NCI-H748 treated with DMSO at 0.1 percent for 48 hours (cell line): ENCODE measurements at regions not wholly inside any gene's neighbourhood (a gene's known extent, or its start where the extent isn't known, plus 50 kb on each side); places are given as distances from the start of the nearest gene placed in this dataset.
A peak's percentile ranks its signal among the peaks of the same experiment; 100 is the strongest.

Source experiments
- DNase-seq: peaks from one replicate; lab custom pipeline; 2025; lab: John Stamatoyannopoulos, UW

GRCh38 chr12:58481811-58482210 is 438.5 kb downstream of the LRIG3 start:
- no peak for DNase-seq

- DNase-seq: no peak
Measured at GRCh38 chr12:58487255-58487654, 433.0 kb downstream of the LRIG3 start.

- no peak for DNase-seq
Measured at GRCh38 chr12:58487678-58488161, 432.6 kb downstream of the LRIG3 start.

- no peak for DNase-seq
Measured at GRCh38 chr12:58489394-58489793, 430.9 kb downstream of the LRIG3 start.

- DNase-seq: no peak
Measured at GRCh38 chr12:58491306-58491705, 429.0 kb downstream of the LRIG3 start.

GRCh38 chr12:58496411-58497190 is 423.7 kb downstream of the LRIG3 start:
- DNase-seq: no peak

- DNase-seq: no peak
Measured at GRCh38 chr12:58500399-58500798, 419.9 kb downstream of the LRIG3 start.

GRCh38 chr12:58502226-58502625 is 418.1 kb downstream of the LRIG3 start:
- peak; percentile 97 for DNase-seq

GRCh38 chr12:58502841-58503240 is 417.5 kb downstream of the LRIG3 start:
- DNase-seq: no peak

GRCh38 chr12:58503731-58504130 is 416.6 kb downstream of the LRIG3 start:
- DNase-seq: peak; percentile 86

- DNase-seq: peak; percentile 100
Measured at GRCh38 chr12:58504143-58504938, 416.0 kb downstream of the LRIG3 start.

- DNase-seq: no peak
Measured at GRCh38 chr12:58509116-58509885, 411.0 kb downstream of the LRIG3 start.

- DNase-seq: no peak
Measured at GRCh38 chr12:58513301-58513834, 406.9 kb downstream of the LRIG3 start.

GRCh38 chr12:58513852-58514251 is 406.5 kb downstream of the LRIG3 start:
- DNase-seq: no peak

- no peak for DNase-seq
Measured at GRCh38 chr12:58519839-58520238, 400.5 kb downstream of the LRIG3 start.

- no peak for DNase-seq
Measured at GRCh38 chr12:58521152-58521551, 399.2 kb downstream of the LRIG3 start.

GRCh38 chr12:58521796-58522195 is 398.5 kb downstream of the LRIG3 start:
- DNase-seq: no peak

- DNase-seq: no peak
Measured at GRCh38 chr12:58523360-58523759, 396.9 kb downstream of the LRIG3 start.

- DNase-seq: no peak
Measured at GRCh38 chr12:58528271-58528670, 392.0 kb downstream of the LRIG3 start.

- no peak for DNase-seq
Measured at GRCh38 chr12:58529114-58529665, 391.1 kb downstream of the LRIG3 start.

- no peak for DNase-seq
Measured at GRCh38 chr12:58529897-58530741, 390.2 kb downstream of the LRIG3 start.
